ENCODE measurements at regions not wholly inside any gene's neighbourhood (a gene's known extent, or its start where the extent isn't known, plus 50 kb on each side); places are given as distances from the start of the nearest gene placed in this dataset.

GRCh38 chr1:80349218-80349617 is 1342.7 kb upstream of the ADGRL4 start:
- no peaks in the 10 kb centered on the region for H3K4me1 ChIP-seq (ENCODE audit: control insufficient read depth in 4 of 4, insufficient read depth in 4 of 4, low read length in 3 of 4)
- H3K27ac ChIP-seq (ENCODE audit: low read depth in 1 of 2, low read length in 2 of 2) = no peak overlapping the region
- H3K4me3 ChIP-seq (ENCODE audit: low read depth in 1 of 3, low read length in 3 of 3) = no peak overlapping the region
- H3K9ac ChIP-seq (ENCODE audit: low read depth in 1 of 2, low read length in 2 of 2) = no peak overlapping the region
- H3K36me3 ChIP-seq (ENCODE audit: control insufficient read depth in 4 of 4, insufficient read depth in 3 of 4, low read depth in 1 of 4, low read length in 3 of 4) = no peaks in the 10 kb centered on the region
- DNase-seq (ENCODE audit: low spot score) = no peak
- H3K9me3 ChIP-seq (ENCODE audit: control insufficient read depth in 4 of 4, low read length in 3 of 4) = no peaks in the 10 kb centered on the region
- no peaks in the 10 kb centered on the region for H3K27me3 ChIP-seq (ENCODE audit: control insufficient read depth in 4 of 4, insufficient read depth in 4 of 4, low read length in 3 of 4)
- TF ChIP-seq HNF4G (IDR thresholded peaks at IDR 0.05) (no peak), MAX (IDR thresholded peaks at IDR 0.05) (no peak)
- WGBS = 92% methylated on average over 9 of the region's 9 CpGs

- Histone ChIP-seq H3K27ac (ENCODE audit: low read depth in 1 of 2, low read length in 2 of 2) (no peak overlapping the region), H3K4me1 (ENCODE audit: control insufficient read depth in 4 of 4, insufficient read depth in 4 of 4, low read length in 3 of 4) (no peaks in the 10 kb centered on the region), H3K9me3 (ENCODE audit: control insufficient read depth in 4 of 4, low read length in 3 of 4) (no peaks in the 10 kb centered on the region), H3K36me3 (ENCODE audit: control insufficient read depth in 4 of 4, insufficient read depth in 3 of 4, low read depth in 1 of 4, low read length in 3 of 4) (no peaks in the 10 kb centered on the region), H3K4me3 (ENCODE audit: low read depth in 1 of 3, low read length in 3 of 3) (no peak overlapping the region), H3K27me3 (ENCODE audit: control insufficient read depth in 4 of 4, insufficient read depth in 4 of 4, low read length in 3 of 4) (no peaks in the 10 kb centered on the region), H3K9ac (ENCODE audit: low read depth in 1 of 2, low read length in 2 of 2) (no peak overlapping the region)
- no peak for DNase-seq (ENCODE audit: low spot score)
- 77% methylated on average over 3 of the region's 3 CpGs for WGBS
- TF ChIP-seq YY1 (IDR thresholded peaks at IDR 0.05) (no peak), GABPA (IDR thresholded peaks at IDR 0.05 in 1 of 2, conservative IDR thresholded peaks at IDR 0.05 in 1 of 2) (no peak), FOXA1 (IDR thresholded peaks at IDR 0.05) (no peak), HNF4G (IDR thresholded peaks at IDR 0.05) (no peak), MAX (IDR thresholded peaks at IDR 0.05) (no peak), ZBTB33 (IDR thresholded peaks at IDR 0.05) (no peak), REST (IDR thresholded peaks at IDR 0.05) (no peak), NR2F2 (IDR thresholded peaks at IDR 0.05) (no peak), ATF3 (IDR thresholded peaks at IDR 0.05) (no peak), HNF4A (conservative IDR thresholded peaks at IDR 0.05) (no peak), RAD21 (IDR thresholded peaks at IDR 0.05) (no peak), FOXA2 (IDR thresholded peaks at IDR 0.05) (no peak), SP1 (IDR thresholded peaks at IDR 0.05) (no peak), RXRA (IDR thresholded peaks at IDR 0.05) (no peak), JUND (IDR thresholded peaks at IDR 0.05) (no peak), EGR1 (IDR thresholded peaks at IDR 0.05; ENCODE audit: low read depth in 2 of 2) (no peak), CTCF (IDR thresholded peaks at IDR 0.05; ENCODE audit: low read depth, low read length, missing input control) (no peak)
Measured at GRCh38 chr1:80341021-80341420, 1334.5 kb upstream of the ADGRL4 start.

Measured in liver (tissue), 8 donors.